ENCODE measurements at regions not wholly inside any gene's neighbourhood (a gene's known extent, or its start where the extent isn't known, plus 50 kb on each side); places are given as distances from the start of the nearest gene placed in this dataset.
"Not testable (repeated sequence)": the region's sequence is repeated elsewhere in the genome, so short reads cannot be mapped to it uniquely, and the experiment has no call there.

GRCh38 chr3:152891678-152892077 is 56.7 kb downstream of the P2RY1 start:
- no peak for DNase-seq (ENCODE audit: extremely low read depth in 1 of 11, low read depth in 9 of 11, low spot score in 4 of 11)

GRCh38 chr3:152892446-152892845 is 57.5 kb downstream of the P2RY1 start:
- no peak for DNase-seq (ENCODE audit: extremely low read depth in 1 of 11, low read depth in 9 of 11, low spot score in 4 of 11)

- DNase-seq (ENCODE audit: extremely low read depth in 1 of 11, low read depth in 9 of 11, low spot score in 4 of 11), result no peak
These were observed 58.7 kb downstream of the P2RY1 start for GRCh38 chr3:152893647-152894046.

- no peak for DNase-seq (ENCODE audit: extremely low read depth in 1 of 11, low read depth in 9 of 11, low spot score in 4 of 11)
These were observed 64.4 kb downstream of the P2RY1 start for GRCh38 chr3:152899306-152899705.

- no peak for DNase-seq (ENCODE audit: extremely low read depth in 1 of 11, low read depth in 9 of 11, low spot score in 4 of 11)
These were observed 67.3 kb downstream of the P2RY1 start for GRCh38 chr3:152902141-152902669.

- DNase-seq (ENCODE audit: extremely low read depth in 1 of 11, low read depth in 9 of 11, low spot score in 4 of 11), result no peak
These were observed 70.7 kb downstream of the P2RY1 start for GRCh38 chr3:152905631-152906030.

- DNase-seq (ENCODE audit: extremely low read depth in 1 of 11, low read depth in 9 of 11, low spot score in 4 of 11), result no peak
These were observed 74.4 kb downstream of the P2RY1 start for GRCh38 chr3:152909180-152909883.

GRCh38 chr3:152910211-152910610 is 75.3 kb downstream of the P2RY1 start:
- DNase-seq (ENCODE audit: extremely low read depth in 1 of 11, low read depth in 9 of 11, low spot score in 4 of 11), result no peak

GRCh38 chr3:152910966-152911365 is 76.0 kb downstream of the P2RY1 start:
- no peak for DNase-seq (ENCODE audit: extremely low read depth in 1 of 11, low read depth in 9 of 11, low spot score in 4 of 11)

GRCh38 chr3:152914743-152915142 is 79.8 kb downstream of the P2RY1 start:
- DNase-seq (ENCODE audit: extremely low read depth in 1 of 11, low read depth in 9 of 11, low spot score in 4 of 11), result not testable (repeated sequence)

GRCh38 chr3:152915695-152916094 is 80.8 kb downstream of the P2RY1 start:
- DNase-seq (ENCODE audit: extremely low read depth in 1 of 11, low read depth in 9 of 11, low spot score in 4 of 11), result no peak

GRCh38 chr3:152916753-152917279 is 81.9 kb downstream of the P2RY1 start:
- DNase-seq (ENCODE audit: extremely low read depth in 1 of 11, low read depth in 9 of 11, low spot score in 4 of 11), result no peak

GRCh38 chr3:152921351-152921750 is 86.4 kb downstream of the P2RY1 start:
- no peak for DNase-seq (ENCODE audit: extremely low read depth in 1 of 11, low read depth in 9 of 11, low spot score in 4 of 11)

GRCh38 chr3:152922554-152922953 is 87.6 kb downstream of the P2RY1 start:
- no peak for DNase-seq (ENCODE audit: extremely low read depth in 1 of 11, low read depth in 9 of 11, low spot score in 4 of 11)

GRCh38 chr3:152927131-152927530 is 92.2 kb downstream of the P2RY1 start:
- DNase-seq (ENCODE audit: extremely low read depth in 1 of 11, low read depth in 9 of 11, low spot score in 4 of 11), result no peak

- DNase-seq (ENCODE audit: extremely low read depth in 1 of 11, low read depth in 9 of 11, low spot score in 4 of 11), result no peak
These were observed 95.6 kb downstream of the P2RY1 start for GRCh38 chr3:152930516-152930915.

- DNase-seq (ENCODE audit: extremely low read depth in 1 of 11, low read depth in 9 of 11, low spot score in 4 of 11), result no peak
These were observed 102.3 kb downstream of the P2RY1 start for GRCh38 chr3:152937234-152937633.

GRCh38 chr3:152938974-152939636 is 104.2 kb downstream of the P2RY1 start:
- no peak for DNase-seq (ENCODE audit: extremely low read depth in 1 of 11, low read depth in 9 of 11, low spot score in 4 of 11)

GRCh38 chr3:152941859-152942258 is 106.9 kb downstream of the P2RY1 start:
- DNase-seq (ENCODE audit: extremely low read depth in 1 of 11, low read depth in 9 of 11, low spot score in 4 of 11), result no peak

- no peak for DNase-seq (ENCODE audit: extremely low read depth in 1 of 11, low read depth in 9 of 11, low spot score in 4 of 11)
These were observed 107.4 kb downstream of the P2RY1 start for GRCh38 chr3:152942366-152942765.
